SH-SY5Y (cell line): ENCODE measurements at regions not wholly inside any gene's neighbourhood (a gene's known extent, or its start where the extent isn't known, plus 50 kb on each side); places are given as distances from the start of the nearest gene placed in this dataset.

ENCODE experiments used
- GATA2 ChIP-seq: IDR thresholded peaks from 2 replicates; pipeline ENCODE4 v1.6.1; 2011; ENCODE audit warnings: mild to moderate bottlenecking, low read depth, low read length
- GATA3 ChIP-seq: IDR thresholded peaks from 2 replicates; pipeline ENCODE4 v1.6.1; 2011; ENCODE audit warnings: low read depth, mild to moderate bottlenecking, low read length, moderate library complexity

DNA sequence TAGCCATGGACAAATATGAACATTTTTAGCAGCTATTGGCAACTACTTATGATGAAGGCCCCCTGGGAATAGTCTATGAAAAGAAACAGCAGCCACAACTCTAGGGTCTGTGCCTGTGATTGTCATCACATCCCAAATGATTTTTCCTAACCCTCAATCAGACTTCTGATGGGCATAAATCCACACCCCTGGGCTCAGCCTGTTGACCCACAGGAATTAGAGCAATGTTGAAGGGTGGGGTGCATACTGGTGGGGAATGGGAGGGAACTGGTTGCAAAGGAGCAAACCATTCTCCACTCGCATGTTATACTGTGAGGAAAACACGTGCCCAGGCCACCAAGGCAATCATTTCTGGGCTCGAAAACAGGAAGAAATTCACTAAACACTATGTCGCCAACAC lies 106.5 kb upstream of the CTNNB1 start:
- no peak for TF ChIP-seq GATA2
- no peak for TF ChIP-seq GATA3

DNA sequence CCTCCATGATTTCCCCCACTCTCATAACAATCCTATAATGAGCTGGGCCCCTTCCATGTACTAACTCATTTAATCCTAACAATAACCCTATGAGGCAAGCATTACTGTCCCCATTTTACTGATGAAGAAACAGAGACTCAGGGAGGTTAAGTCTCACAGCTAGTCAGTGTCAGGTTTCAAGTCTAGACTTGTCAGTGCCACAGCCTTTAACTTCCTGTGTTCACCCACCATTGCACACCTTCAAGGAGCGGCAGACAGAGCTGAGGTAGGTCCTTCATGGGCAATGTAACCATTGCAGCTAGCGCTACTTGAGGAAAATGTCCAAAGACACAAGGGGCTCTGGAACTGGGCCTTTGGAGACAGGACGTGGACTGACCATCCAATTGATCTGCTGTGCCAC lies 105.8 kb upstream of the CTNNB1 start:
- TF ChIP-seq GATA2 (no peak), GATA3 (no peak)

DNA sequence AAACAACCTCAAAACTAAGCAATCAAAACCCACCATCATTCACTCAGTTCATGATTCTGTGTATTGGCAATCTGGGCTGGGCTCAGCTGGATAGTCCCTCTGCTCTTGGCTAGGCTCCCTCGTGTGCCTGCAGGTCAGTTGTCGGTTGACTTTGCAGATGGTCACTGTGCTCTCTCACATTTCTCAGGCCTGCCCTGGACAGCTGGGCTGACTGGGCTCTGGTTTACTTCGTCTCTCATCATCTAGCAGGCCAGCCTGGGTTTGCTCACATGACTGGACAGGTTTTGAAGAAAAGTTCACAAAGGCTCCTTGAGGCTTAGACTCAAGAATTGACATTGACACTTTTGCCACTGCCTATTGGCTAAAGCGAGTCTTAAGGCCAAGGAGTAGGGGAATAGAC lies 105.0 kb upstream of the CTNNB1 start:
- TF ChIP-seq GATA3 (no peak), GATA2 (no peak)

DNA sequence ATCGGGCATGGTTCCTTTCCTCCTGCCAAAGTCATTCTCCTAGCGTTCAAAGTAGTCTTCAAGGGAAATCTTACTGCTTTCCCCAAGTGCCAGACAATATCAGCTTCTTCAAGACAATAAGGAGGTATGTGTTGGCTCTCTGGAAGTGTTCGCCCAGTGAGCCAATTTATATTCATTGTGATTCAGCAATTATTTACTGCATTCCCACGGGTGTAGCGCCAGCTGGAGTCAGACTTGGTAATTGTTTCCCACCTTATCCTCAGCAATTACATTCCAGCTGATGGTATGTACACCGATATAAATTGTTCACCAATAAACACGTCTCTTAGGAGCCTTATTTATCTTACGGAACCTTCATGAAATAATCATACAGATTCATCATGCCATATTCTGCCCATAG lies 103.6 kb upstream of the CTNNB1 start:
- TF ChIP-seq GATA2 = no peak
- no peak for TF ChIP-seq GATA3

DNA sequence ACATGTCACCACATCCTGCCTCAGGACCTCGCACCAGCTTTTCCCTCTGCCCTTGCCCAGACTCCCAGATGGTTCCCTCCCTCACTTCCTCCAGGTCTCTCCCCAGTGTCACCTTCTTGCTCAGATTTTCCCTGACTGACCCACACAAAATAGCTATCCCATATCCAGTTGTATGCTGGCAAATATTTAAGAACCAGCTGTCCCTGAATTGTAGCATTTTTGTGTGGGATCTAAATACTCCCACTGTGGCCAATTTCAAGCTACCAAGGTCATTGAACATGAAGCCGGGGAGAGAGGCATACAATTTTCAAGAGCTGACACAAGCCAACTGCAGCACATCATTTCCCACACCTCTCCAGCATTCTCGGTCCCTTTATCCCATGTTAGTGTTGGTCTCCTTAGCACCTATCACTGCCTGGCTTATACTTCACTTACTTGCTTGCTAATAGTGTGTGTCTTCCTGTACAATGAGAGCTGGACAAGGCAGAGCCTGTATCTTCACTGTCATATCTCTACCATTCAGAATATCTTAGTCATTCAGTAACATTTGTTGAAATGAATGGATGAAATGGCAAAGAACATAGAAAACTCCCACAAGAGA lies 101.3 kb upstream of the CTNNB1 start:
- TF ChIP-seq GATA2 (no peak), GATA3 (no peak)

DNA sequence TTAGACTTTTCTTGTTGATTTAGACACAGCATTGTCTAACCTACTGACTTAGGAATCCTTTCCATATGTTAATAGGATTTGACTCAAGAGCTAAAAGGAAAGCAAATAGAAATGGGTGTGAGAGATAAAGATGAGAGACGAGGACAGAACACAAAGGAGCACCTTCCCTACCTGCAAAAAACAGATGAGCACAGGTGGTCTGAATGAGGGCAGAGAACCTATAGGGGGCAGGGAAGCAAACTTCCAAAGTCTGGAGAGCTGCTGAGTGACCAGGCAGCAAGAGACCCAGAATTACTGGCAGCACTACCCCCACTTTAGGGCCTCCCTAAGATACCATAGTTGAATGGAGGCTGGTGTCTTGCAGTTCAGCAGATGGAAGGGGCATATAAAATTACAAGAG lies 98.1 kb upstream of the CTNNB1 start:
- TF ChIP-seq GATA2 (no peak), GATA3 (no peak)

DNA sequence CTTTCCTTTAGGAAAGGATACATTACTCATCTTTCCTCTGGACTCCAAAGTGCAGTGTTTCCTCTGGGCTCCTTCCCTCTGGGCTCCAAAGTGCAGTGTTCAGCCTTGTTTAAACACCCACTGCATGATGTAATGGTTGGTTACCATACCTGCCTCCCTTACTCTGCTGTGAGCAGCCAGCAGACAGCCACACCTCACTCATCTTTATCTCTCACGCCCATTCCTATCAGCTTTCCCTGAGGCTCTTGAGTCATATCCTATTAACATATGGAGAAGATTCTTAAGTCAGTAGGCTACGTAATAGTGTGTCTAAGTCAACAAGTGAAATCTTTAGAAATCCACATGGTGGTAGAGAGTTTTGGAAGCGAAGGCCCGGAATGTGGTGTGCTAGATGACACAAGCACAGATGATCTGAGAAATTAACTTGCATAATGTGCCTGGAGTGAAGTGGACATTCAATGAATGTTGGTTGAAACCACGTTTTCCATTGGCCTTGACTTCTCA lies 97.2 kb upstream of the CTNNB1 start:
- TF ChIP-seq GATA2 = no peak
- TF ChIP-seq GATA3 = no peak

DNA sequence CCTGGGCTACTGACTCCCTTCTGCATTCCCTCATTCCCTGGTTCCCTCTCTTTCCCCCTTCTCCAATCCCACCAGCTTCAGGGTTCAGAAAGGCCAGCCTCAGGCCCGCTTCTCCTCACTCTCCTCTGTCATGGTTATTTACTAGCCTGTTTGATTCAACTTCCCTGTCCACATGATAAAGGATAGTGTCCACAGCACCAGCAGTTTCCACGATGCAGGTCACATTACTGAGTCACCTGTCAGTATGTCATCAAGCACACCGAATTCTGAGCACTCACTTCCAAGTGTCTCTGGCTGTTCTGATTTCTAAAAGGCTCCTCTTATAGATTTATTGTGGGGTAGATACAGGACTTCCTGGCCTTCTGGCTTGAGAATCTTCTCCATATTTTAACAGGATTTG lies 96.6 kb upstream of the CTNNB1 start:
- TF ChIP-seq GATA2 = no peak
- no peak for TF ChIP-seq GATA3

DNA sequence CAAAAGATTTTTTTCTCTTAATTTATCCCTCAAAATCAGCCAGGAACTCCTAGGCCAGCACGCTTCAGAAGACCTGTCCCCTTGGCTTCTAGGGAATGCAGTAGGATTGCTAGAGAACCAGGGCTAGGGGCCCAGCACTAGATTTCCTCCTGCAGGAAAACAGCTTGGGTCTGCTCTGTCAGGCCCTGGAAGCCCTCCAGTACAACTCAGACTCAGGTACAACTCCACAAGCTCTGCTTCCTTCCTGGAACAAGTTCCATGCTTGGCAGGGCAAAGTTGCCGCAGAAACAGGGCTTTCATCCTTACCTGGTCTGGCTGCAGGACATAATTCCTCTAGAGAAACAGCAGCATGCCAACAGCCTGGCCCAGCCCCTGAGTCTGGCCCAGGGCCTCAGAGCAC lies 96.1 kb upstream of the CTNNB1 start:
- TF ChIP-seq GATA3 (no peak), GATA2 (no peak)

DNA sequence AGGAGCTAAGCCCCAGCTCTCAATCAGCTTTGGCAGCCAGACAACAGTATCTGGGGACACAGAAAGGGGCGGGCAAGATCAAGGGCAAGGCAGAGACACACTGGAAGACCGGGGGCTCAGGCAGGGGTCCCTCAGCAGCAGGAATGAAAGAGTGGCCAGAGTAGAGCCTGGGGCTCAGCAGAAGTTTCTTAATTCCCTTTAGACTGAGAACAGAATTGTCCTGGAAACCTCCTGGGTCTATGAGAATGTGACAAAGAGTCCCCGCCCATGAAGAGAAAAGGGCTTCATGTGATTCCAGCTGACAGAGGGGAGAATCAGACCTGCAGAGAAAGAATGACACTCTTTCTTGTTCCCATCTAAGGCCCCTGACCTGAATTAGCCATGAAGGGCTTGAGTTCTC lies 95.2 kb upstream of the CTNNB1 start:
- TF ChIP-seq GATA3 (no peak), GATA2 (no peak)

DNA sequence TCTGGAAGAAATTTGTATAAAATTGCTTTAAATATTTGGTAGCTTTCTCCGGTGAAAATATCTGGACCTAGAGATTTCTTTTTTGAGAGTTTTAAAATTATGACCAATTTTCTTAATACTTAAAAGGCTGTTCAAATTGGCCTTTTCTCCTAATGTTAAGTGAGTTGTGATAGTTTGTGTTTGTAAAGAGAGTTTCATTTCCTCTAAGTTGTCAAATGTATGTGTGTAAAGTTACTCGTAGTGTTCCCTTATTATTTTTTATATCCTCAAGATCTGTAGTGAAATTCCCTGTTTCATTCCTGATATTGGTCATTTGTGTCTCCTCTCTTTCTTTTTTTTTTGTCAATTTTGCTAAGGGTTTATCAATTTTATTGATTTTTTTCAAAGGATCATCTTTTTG lies 92.6 kb upstream of the CTNNB1 start:
- TF ChIP-seq GATA3 = no peak
- no peak for TF ChIP-seq GATA2

DNA sequence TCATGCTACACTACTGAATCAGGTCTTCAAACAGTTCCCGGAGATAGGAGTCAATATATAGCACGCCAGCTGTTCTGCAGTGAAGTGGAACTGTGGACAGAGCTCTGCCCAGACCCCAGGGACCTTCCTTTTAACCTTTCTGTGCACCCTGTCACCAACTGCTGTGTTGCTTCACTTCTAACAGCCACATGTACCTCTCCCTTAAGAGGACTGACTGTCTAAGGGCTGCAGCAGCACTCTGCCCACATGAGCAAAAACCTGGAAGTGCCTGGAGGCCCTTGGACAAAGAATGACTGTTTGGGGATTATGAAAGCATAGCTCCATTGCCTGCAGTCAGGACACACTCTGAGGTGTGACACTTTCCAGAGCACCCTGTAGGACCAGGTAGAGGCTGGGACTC lies 88.3 kb upstream of the CTNNB1 start:
- no peak for TF ChIP-seq GATA3
- TF ChIP-seq GATA2 = no peak

DNA sequence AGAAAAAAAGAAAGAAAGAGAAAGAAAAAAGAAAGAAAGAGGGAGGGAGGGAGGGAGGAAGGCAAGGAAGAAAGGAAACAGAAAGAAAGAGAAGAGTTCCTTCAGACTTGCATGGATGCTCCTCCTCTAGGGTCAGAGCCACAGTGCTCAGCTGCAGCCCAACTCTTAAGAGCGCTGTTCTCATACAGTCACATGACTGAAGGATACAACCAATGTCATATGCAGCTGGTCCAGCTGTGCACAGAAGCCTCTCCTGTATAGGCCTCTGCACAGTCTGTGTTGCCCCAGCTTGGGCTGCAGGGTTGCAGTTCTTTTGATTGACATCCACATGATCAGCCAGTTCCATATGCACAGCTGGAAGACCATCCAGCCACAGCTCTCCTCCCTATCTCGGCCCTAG lies 86.8 kb upstream of the CTNNB1 start:
- no peak for TF ChIP-seq GATA2
- no peak for TF ChIP-seq GATA3

DNA sequence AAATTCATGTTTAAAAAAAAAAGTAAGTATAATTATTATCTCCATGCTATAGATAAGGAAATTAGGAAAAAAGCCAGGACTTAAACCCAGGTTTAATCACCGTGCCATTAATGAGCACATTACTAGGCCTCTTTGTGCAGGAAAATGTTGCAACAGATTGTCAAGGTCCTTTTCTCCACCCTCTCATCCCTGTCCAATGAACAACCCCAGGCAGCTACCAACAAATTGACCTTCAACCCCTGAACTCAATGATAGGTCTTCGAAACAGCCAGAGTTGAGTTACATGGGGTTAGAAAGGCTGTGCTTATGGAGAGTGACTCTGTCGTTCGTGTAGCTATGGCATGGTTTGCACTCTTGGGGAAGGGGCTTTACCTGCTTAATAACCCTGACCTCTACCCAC lies 84.2 kb upstream of the CTNNB1 start:
- TF ChIP-seq GATA2 (no peak), GATA3 (no peak)

DNA sequence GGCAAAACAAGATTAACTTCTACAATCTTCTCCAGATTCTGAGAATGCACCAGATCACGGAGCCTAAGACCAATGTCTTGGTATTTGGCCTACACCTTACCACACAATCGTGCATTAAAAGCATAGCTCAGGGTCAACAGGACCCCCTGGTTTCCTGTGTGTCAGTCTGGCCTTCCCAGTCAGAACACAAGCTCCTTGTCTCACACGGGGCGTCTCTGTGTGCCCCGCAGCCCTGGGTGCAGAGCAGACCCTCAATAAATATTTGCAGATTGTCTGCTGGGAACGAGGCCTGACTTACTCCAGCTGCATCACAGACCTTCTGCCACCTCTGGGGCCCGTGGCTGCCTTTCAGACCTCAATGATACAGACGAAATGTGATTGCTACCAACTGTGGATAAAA lies 82.5 kb upstream of the CTNNB1 start:
- no peak for TF ChIP-seq GATA3
- no peak for TF ChIP-seq GATA2

DNA sequence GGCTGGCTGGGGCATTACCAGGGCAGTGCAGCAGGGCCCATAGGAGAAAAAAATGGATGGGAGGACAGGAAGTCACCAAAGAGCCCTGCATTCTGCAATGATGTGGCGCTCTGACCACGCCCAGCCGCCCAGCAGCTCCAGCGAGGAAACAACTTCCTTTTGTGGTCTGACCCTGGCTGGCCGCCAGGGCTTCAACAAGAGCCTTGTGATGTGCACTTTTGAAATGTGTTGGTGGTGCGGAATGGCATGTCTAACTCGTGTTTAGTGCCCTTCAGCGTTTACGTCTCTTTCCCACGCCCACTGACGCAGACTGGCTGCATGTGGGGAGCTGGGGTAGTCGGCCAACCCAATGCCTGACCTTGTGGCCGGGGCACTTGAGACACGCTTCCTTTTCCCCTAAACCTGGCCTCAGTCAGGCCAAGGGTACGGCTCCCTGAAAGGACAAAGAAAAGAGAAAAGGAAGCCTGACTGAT lies 81.9 kb upstream of the CTNNB1 start:
- TF ChIP-seq GATA2 (no peak), GATA3 (no peak)
